SK-N-SH treated with all-trans-retinoic acid at 6 μM for 48 hours (cell line): ENCODE measurements at regions not wholly inside any gene's neighbourhood (a gene's known extent, or its start where the extent isn't known, plus 50 kb on each side); places are given as distances from the start of the nearest gene placed in this dataset.

Experiments
- ARNTL ChIP-seq: fragments of 450-650 bp; formaldehyde crosslinking; IDR thresholded peaks from 2 replicates; pipeline ENCODE4 v1.5.0; 2020; ENCODE audit warnings: low read depth, mild to moderate bottlenecking, moderate library complexity, borderline replicate concordance
- BACH2 ChIP-seq: fragments of 250-450 bp; sonication (Bioruptor Pico); IDR thresholded peaks from 2 replicates; pipeline ENCODE4 v1.9.0; 2021; ENCODE audit warnings: mild to moderate bottlenecking, borderline replicate concordance
- ESRRG ChIP-seq: fragments of 250-450 bp; sonication (Bioruptor Pico); IDR thresholded peaks from 2 replicates; pipeline ENCODE4 v1.6.1; 2021; ENCODE audit warnings: mild to moderate bottlenecking
- OSR1 ChIP-seq: fragments of 250-450 bp; sonication (Bioruptor Pico); IDR thresholded peaks from 2 replicates; pipeline ENCODE4 v1.8.0; 2022; ENCODE audit warnings: moderate library complexity, mild to moderate bottlenecking, inconsistent platforms
- RARB ChIP-seq: fragments of 250-450 bp; sonication (Bioruptor Pico); IDR thresholded peaks from 2 replicates; pipeline ENCODE4 v1.8.0; 2021; ENCODE audit warnings: mild to moderate bottlenecking, moderate library complexity
- TOX ChIP-seq: fragments of 250-450 bp; sonication (Bioruptor Pico); IDR thresholded peaks from 2 replicates; pipeline ENCODE4 v1.8.0; 2021; ENCODE audit warnings: mild to moderate bottlenecking, moderate library complexity, borderline replicate concordance
- ZFP3 ChIP-seq: fragments of 250-450 bp; sonication (Bioruptor Pico); IDR thresholded peaks from 2 replicates; pipeline ENCODE4 v1.5.0; 2020; ENCODE audit warnings: mild to moderate bottlenecking, moderate library complexity
- ZFP30 ChIP-seq: fragments of 450-650 bp; formaldehyde crosslinking; IDR thresholded peaks from 2 replicates; pipeline ENCODE4 v1.5.0; 2022; ENCODE audit warnings: mild to moderate bottlenecking, moderate library complexity
- TF ChIP-seq, protein P1 (sequence below): fragments of 250-450 bp; sonication (Bioruptor Pico); IDR thresholded peaks from 2 replicates; pipeline ENCODE4 v1.8.0; 2020; ENCODE audit warnings: mild to moderate bottlenecking, moderate library complexity, borderline replicate concordance
- TF ChIP-seq, protein P2 (sequence below): fragments of 250-450 bp; sonication (Bioruptor Pico); IDR thresholded peaks from 2 replicates; pipeline ENCODE4 v1.5.1; 2021; ENCODE audit warnings: mild to moderate bottlenecking, moderate library complexity
- TF ChIP-seq, protein P3 (sequence below): fragments of 250-450 bp; sonication (Bioruptor Pico); IDR thresholded peaks from 2 replicates; pipeline ENCODE4 v1.8.0; 2021; ENCODE audit warnings: low read depth, mild to moderate bottlenecking, moderate library complexity, borderline replicate concordance
- TF ChIP-seq, protein P4 (sequence below): fragments of 250-450 bp; sonication (Bioruptor Pico); IDR thresholded peaks from 2 replicates; pipeline ENCODE4 v1.5.0; 2020; ENCODE audit warnings: mild to moderate bottlenecking, moderate library complexity

DNA sequence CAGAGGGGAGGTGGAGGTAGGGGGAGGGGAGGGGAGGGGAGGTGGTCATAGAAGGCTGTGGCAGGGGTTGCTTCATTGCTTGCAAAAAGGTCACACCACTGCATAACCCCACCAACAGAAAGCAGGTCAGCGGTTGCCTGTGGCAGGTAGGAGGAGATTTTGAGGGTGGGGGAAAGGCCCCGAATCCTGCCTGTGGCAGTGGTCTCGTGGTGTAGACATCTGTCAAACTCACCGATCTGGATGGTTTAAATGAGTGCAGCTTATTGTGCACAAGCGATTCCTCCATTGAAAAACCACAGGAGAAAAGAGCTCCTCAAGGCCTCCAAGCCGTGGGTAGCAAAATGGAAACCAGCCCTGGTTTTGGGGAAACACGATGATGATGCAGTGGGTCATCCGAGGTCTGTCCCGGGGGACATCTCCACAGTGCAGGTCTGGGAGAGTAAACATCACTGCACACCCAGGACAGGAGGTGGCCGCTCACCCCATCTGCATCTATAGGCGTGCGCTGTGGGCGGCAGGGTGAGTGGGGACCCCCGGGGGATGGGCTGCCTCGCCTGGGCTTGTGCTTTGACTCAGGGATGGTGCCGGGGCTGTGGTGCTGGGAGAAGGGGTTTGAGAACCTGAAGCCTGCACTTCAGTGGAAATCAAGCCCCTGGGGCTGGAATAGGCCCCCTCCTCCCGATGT, 112.3 kb downstream of the CRYAA start:
- TF ChIP-seq, protein P1, sequence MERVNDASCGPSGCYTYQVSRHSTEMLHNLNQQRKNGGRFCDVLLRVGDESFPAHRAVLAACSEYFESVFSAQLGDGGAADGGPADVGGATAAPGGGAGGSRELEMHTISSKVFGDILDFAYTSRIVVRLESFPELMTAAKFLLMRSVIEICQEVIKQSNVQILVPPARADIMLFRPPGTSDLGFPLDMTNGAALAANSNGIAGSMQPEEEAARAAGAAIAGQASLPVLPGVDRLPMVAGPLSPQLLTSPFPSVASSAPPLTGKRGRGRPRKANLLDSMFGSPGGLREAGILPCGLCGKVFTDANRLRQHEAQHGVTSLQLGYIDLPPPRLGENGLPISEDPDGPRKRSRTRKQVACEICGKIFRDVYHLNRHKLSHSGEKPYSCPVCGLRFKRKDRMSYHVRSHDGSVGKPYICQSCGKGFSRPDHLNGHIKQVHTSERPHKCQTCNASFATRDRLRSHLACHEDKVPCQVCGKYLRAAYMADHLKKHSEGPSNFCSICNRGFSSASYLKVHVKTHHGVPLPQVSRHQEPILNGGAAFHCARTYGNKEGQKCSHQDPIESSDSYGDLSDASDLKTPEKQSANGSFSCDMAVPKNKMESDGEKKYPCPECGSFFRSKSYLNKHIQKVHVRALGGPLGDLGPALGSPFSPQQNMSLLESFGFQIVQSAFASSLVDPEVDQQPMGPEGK: no peak
- TF ChIP-seq ESRRG (no peak), ZFP30 (CRISPR knock-in tag) (no peak), BACH2 (CRISPR knock-in tag) (no peak), OSR1 (CRISPR knock-in tag) (no peak), RARB (CRISPR knock-in tag) (no peak), TOX (CRISPR knock-in tag) (no peak), ARNTL (CRISPR knock-in tag) (no peak), ZFP3 (CRISPR knock-in tag) (no peak)
- TF ChIP-seq, protein P2, sequence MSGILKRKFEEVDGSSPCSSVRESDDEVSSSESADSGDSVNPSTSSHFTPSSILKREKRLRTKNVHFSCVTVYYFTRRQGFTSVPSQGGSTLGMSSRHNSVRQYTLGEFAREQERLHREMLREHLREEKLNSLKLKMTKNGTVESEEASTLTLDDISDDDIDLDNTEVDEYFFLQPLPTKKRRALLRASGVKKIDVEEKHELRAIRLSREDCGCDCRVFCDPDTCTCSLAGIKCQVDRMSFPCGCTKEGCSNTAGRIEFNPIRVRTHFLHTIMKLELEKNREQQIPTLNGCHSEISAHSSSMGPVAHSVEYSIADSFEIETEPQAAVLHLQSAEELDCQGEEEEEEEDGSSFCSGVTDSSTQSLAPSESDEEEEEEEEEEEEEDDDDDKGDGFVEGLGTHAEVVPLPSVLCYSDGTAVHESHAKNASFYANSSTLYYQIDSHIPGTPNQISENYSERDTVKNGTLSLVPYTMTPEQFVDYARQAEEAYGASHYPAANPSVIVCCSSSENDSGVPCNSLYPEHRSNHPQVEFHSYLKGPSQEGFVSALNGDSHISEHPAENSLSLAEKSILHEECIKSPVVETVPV (CRISPR knock-in tag): no peak
- TF ChIP-seq, protein P3, sequence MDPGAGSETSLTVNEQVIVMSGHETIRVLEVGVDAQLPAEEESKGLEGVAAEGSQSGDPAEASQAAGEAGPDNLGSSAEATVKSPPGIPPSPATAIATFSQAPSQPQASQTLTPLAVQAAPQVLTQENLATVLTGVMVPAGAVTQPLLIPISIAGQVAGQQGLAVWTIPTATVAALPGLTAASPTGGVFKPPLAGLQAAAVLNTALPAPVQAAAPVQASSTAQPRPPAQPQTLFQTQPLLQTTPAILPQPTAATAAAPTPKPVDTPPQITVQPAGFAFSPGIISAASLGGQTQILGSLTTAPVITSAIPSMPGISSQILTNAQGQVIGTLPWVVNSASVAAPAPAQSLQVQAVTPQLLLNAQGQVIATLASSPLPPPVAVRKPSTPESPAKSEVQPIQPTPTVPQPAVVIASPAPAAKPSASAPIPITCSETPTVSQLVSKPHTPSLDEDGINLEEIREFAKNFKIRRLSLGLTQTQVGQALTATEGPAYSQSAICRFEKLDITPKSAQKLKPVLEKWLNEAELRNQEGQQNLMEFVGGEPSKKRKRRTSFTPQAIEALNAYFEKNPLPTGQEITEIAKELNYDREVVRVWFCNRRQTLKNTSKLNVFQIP: no peak
- TF ChIP-seq, protein P4, sequence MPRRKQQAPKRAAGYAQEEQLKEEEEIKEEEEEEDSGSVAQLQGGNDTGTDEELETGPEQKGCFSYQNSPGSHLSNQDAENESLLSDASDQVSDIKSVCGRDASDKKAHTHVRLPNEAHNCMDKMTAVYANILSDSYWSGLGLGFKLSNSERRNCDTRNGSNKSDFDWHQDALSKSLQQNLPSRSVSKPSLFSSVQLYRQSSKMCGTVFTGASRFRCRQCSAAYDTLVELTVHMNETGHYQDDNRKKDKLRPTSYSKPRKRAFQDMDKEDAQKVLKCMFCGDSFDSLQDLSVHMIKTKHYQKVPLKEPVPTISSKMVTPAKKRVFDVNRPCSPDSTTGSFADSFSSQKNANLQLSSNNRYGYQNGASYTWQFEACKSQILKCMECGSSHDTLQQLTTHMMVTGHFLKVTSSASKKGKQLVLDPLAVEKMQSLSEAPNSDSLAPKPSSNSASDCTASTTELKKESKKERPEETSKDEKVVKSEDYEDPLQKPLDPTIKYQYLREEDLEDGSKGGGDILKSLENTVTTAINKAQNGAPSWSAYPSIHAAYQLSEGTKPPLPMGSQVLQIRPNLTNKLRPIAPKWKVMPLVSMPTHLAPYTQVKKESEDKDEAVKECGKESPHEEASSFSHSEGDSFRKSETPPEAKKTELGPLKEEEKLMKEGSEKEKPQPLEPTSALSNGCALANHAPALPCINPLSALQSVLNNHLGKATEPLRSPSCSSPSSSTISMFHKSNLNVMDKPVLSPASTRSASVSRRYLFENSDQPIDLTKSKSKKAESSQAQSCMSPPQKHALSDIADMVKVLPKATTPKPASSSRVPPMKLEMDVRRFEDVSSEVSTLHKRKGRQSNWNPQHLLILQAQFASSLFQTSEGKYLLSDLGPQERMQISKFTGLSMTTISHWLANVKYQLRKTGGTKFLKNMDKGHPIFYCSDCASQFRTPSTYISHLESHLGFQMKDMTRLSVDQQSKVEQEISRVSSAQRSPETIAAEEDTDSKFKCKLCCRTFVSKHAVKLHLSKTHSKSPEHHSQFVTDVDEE: no peak
